HPDE6-E6E7 (cell line): ENCODE measurements at regions not wholly inside any gene's neighbourhood (a gene's known extent, or its start where the extent isn't known, plus 50 kb on each side); places are given as distances from the start of the nearest gene placed in this dataset.
"Not testable (repeated sequence)": the region's sequence is repeated elsewhere in the genome, so short reads cannot be mapped to it uniquely, and the experiment has no call there.

Experiments
- DNase-seq: peaks from one replicate; pipeline ENCODE4 v3.0.0; 2011; ENCODE audit warnings: missing footprints; ENCODE audit errors: extremely low spot score

DNA sequence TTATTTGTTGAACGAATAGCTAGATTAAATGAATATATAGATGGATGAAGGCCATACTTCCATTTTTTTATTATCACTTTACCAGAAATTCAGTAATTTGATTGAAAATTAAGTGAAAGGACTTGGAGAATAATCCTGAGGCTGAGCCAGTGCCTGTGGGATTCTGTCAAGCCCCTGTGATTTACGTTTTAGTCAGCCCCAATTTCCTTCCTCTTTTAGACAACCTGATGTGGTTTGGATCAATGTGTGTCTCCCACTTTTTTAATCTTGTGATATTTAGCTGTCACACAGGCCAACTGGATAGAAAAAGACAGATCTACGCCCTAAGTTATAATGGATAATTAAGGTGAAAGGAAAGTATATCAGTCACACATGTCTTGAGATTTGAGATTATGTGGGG is 188.8 kb downstream of the EDN1 start:
- DNase-seq: no peak

GRCh38 chr6:12479451-12479850 is 189.3 kb downstream of the EDN1 start:
- DNase-seq: no peak

- DNase-seq: no peak
These were observed 189.7 kb downstream of the EDN1 start for GRCh38 chr6:12479881-12480280.

DNA sequence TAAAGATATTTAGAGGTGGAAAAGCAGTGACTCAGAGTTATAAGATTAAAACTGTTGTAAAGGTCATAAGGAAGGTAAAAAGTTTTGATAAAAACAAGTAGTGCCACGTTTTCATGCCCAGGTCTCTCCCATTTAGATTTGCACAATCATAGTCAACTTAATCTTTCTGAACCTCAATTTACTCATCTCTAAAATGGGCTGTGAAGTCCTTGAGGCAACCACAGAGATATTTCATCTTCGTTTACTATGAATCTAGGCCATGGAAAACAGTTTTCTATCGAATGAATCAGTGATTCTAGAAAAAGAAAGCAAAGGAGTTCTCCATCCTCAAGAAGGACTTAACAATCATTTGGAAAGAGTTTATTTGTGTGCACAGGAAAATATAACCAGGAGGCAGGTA is 190.2 kb downstream of the EDN1 start:
- DNase-seq: no peak

GRCh38 chr6:12481292-12481691 is 191.1 kb downstream of the EDN1 start:
- DNase-seq: no peak

DNA sequence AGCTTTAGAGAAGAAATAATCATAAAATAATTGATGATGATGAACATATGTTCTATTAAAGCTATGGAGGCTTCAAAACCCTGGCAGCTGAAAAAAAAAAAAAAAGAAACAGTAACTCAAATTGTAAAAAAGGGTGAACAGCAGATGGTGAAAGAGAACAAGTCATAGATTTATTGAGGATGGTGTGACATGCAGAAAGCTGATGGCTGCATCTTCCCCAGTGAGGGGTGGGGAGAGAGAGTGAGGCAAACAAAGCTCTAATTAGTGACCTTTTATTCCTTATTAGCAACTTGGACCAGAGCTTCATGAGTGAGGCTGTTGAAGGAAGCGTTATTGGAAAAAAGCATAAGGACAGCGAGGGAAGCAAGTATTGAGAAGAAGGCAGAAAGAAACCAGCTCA is 191.7 kb downstream of the EDN1 start:
- DNase-seq: no peak

GRCh38 chr6:12482386-12483375 is 192.5 kb downstream of the EDN1 start:
- DNase-seq: no peak

DNA sequence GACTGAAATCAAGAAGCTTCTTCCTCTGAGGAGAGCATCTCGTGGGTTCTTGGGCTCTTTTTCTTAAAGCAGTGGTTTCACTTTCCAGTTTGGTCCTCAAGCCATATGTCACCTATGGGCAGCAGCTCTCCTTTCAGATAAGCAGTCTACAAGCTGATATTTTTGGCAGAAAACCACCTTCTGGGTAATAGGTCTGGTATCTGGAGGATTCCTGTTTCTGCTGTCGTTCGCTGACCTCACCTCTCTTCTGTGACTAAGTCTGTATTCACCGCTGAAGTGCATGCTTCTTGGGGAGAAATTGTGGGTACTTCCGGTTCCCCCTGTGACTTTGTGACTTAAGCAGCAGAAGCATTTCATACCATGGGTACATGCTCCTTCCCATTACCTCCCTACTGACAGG is 193.6 kb downstream of the EDN1 start:
- peak; percentile 65 for DNase-seq

- no peak for DNase-seq
These were observed 194.4 kb downstream of the EDN1 start for GRCh38 chr6:12484519-12484918.

DNA sequence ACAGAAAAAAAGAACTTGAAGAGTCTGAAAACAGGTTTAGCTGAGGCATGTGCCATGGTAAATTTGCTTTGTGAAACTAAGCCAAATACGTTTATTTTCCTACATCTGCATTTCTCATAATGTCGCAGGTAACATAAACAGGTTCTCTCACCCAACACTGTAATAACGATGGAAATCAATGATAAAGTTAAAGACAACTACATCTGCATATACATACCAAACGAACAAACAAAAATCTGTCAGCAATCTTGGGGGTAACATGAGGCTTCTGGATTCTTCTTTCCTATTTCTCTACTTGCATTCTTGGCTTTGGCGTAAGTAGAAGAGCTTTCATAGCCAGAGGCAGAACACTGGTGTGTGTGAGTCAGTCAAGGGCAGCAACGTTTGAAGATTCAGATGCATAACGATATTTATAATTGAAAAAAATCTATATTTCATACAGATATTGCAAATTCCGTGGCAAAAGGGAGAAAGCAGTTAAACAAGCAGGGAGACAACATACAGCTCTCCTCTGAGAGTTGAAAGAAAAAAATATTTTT is 195.1 kb downstream of the EDN1 start:
- no peak for DNase-seq

GRCh38 chr6:12485837-12486236 is 195.7 kb downstream of the EDN1 start:
- no peak for DNase-seq

- DNase-seq: no peak
These were observed 200.3 kb downstream of the EDN1 start for GRCh38 chr6:12490351-12490903.

- DNase-seq: peak; percentile 52
These were observed 200.9 kb downstream of the EDN1 start for GRCh38 chr6:12490904-12491571.

DNA sequence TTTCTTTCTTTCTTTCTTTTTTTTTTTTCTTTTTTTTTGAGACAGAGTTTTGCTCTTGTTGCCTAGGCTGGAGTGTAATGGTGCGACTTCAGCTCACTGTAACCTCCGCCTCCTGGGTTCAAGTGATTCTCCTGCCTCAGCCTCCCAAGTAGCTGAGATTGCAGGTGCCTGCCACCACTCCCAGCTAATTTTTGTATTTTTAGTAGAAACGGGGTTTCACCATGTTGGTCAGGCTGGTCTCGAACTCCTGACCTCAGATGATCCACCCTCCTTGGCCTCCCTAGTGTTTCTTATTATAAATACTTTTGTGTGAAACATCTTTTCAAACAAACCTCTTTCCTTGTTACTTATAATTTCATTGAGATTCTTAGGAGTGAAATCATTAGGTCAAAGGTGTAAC is 202.8 kb downstream of the EDN1 start:
- DNase-seq: not testable (repeated sequence)

DNA sequence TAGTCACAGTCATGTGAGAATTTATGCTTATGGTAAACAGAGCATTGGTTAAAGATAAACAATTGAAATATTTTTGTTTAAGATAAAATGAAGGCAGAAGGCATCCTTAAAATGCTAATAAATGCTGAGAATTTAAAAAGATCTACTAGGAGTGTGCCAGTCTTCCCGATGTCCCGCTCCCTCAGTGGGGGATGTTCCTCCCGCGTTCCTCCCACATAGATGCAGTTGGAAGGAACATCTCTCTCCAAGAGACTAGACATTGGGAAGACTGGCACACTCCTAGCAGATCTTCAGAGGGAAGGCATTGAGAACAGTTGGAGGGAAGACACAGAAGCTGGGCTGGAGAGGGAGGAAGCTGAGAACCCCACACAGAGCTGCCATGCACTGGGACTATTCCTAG is 203.3 kb downstream of the EDN1 start:
- DNase-seq: no peak

DNA sequence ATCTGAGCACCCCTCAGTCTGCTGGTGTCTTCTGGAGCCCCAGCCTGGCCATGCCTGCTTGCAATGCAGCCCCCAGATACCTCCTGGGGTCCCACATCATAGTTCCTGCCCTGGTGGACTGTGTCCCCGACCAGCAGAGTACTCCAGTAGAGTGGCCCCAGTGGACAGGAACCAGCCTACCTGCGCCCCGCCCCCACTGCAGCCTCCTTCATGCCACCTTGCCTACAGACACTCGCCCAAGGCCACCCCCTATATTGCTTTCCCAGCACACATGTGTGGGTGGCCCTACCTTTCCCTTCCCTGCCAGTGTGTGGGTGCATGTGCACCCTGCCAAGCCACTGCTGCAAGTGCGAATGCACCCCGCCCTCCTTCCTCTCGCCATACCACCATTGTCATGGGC is 204.0 kb downstream of the EDN1 start:
- DNase-seq: no peak

GRCh38 chr6:12501990-12502389 is 211.8 kb downstream of the EDN1 start:
- DNase-seq: no peak

- DNase-seq: peak; percentile 39
These were observed 212.1 kb upstream of the PHACTR1 start for GRCh38 chr6:12504325-12504966.

DNA sequence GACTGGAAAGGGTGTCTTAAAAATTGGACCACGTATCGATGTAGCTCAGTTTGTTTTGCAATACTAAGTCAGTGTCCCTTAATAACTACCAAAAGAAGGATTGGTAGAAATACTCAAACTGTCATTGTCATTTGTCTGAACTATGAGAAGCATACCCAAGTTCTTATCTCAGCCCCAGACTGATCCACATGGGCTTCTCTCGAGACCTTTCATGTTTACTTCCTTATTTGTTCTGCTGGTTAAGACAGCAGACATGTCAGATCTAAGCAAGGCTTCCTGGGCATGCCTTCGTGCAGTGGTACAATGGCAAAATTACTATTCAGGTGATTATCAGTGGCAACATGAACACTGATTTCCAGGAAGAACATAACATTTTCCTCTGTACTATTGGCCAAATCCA is 211.1 kb upstream of the PHACTR1 start:
- DNase-seq: no peak

- DNase-seq: no peak
These were observed 210.4 kb upstream of the PHACTR1 start for GRCh38 chr6:12506159-12506558.

- no peak for DNase-seq
These were observed 208.9 kb upstream of the PHACTR1 start for GRCh38 chr6:12507636-12508035.

DNA sequence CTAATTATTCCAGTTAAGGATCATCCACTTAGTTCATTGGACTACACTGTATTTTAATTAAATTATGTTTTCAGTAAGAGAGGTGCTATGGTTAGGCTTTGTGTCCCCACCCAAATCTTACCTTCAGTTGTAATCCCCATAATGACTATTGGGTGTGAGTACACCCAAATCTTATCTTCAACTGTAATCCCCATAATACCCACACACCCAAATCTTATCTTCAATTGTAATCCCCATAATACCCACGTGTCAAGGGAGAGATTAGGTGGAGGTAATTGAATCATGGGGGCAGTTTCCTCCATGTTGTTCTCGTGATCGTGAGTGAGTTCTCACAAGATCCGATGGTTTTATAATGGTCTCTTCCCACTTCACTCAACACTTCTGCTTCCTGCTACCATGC is 208.0 kb upstream of the PHACTR1 start:
- no peak for DNase-seq
